Bronchial epithelial cell (primary cell): ENCODE measurements at regions not wholly inside any gene's neighbourhood (a gene's known extent, or its start where the extent isn't known, plus 50 kb on each side); places are given as distances from the start of the nearest gene placed in this dataset.

ENCODE experiments used
- DNase-seq: peaks from one replicate; pipeline ENCODE4 v3.0.0-alpha.2; 2010; ENCODE audit warnings: low read depth
- FAIRE-seq: peaks from 2 replicates; lab custom pipeline; 2011; peaks lifted over from hg19 to GRCh38; lab: Jason Lieb, UNC
- H3K27me3 ChIP-seq: 2 replicates; pipeline ENCODE4 v1.5.1; 2011; ENCODE audit warnings: low read length; ENCODE audit not compliant: control insufficient read depth, insufficient read depth
- H3K36me3 ChIP-seq: 2 replicates; pipeline ENCODE4 v1.5.1; 2011; ENCODE audit warnings: low read length; ENCODE audit not compliant: control insufficient read depth, insufficient read depth
- H3K4me3 ChIP-seq: 2 replicates; pipeline ENCODE4 v1.5.1; 2011; ENCODE audit warnings: mild to moderate bottlenecking, low read depth, low read length, control low read depth
- CTCF ChIP-seq: IDR thresholded peaks from 2 replicates; pipeline ENCODE4 v1.5.1; 2011; ENCODE audit warnings: mild to moderate bottlenecking, moderate library complexity, low read length, control low read depth, inconsistent platforms; ENCODE audit not compliant: insufficient read depth, severe bottlenecking

GRCh38 chr6:134511984-134512683, 194.2 kb upstream of the SGK1 start:
- no peak overlapping the region for H3K4me3 ChIP-seq
- no peaks in the 10 kb centered on the region for H3K36me3 ChIP-seq
- H3K27me3 ChIP-seq: no peaks in the 10 kb centered on the region
- no peak for TF ChIP-seq CTCF
- FAIRE-seq (no peak), DNase-seq (no peak)

GRCh38 chr6:134510920-134511319, 193.0 kb upstream of the SGK1 start:
- no peak for DNase-seq
- Histone ChIP-seq H3K36me3 (no peaks in the 10 kb centered on the region), H3K4me3 (no peak overlapping the region), H3K27me3 (no peaks in the 10 kb centered on the region)
- FAIRE-seq: no peak
- TF ChIP-seq CTCF: no peak

GRCh38 chr6:134510142-134510541, 192.2 kb upstream of the SGK1 start:
- DNase-seq (peak; percentile 68), FAIRE-seq (no peak)
- TF ChIP-seq CTCF: no peak
- Histone ChIP-seq H3K27me3 (no peaks in the 10 kb centered on the region), H3K4me3 (no peak overlapping the region), H3K36me3 (no peaks in the 10 kb centered on the region)

GRCh38 chr6:134508862-134509498, 191.1 kb upstream of the SGK1 start:
- H3K27me3 ChIP-seq: no peaks in the 10 kb centered on the region
- no peak for FAIRE-seq
- H3K36me3 ChIP-seq: no peaks in the 10 kb centered on the region
- DNase-seq: peak; percentile 68
- no peak for TF ChIP-seq CTCF
- H3K4me3 ChIP-seq: no peak overlapping the region

GRCh38 chr6:134506162-134506561, 188.2 kb upstream of the SGK1 start:
- H3K27me3 ChIP-seq: no peaks in the 10 kb centered on the region
- no peak for FAIRE-seq
- no peak overlapping the region for H3K4me3 ChIP-seq
- TF ChIP-seq CTCF: no peak
- no peak for DNase-seq
- H3K36me3 ChIP-seq: no peaks in the 10 kb centered on the region
